AG10803 (cell line): ENCODE measurements at regions not wholly inside any gene's neighbourhood (a gene's known extent, or its start where the extent isn't known, plus 50 kb on each side); places are given as distances from the start of the nearest gene placed in this dataset.

Experiments
- DNase-seq: peaks from one replicate; pipeline ENCODE4 v3.0.0; 2010; ENCODE audit warnings: low read depth
- H3K4me3 ChIP-seq: 2 replicates; pipeline ENCODE4 v1.5.1; 2011; ENCODE audit warnings: mild to moderate bottlenecking, low read length, control low read depth
- TF ChIP-seq, protein P1 (sequence below): conservative IDR thresholded peaks from 2 replicates; pipeline ENCODE4 v1.5.1; 2011; ENCODE audit warnings: mild to moderate bottlenecking, low read length, control low read depth, inconsistent platforms

DNA sequence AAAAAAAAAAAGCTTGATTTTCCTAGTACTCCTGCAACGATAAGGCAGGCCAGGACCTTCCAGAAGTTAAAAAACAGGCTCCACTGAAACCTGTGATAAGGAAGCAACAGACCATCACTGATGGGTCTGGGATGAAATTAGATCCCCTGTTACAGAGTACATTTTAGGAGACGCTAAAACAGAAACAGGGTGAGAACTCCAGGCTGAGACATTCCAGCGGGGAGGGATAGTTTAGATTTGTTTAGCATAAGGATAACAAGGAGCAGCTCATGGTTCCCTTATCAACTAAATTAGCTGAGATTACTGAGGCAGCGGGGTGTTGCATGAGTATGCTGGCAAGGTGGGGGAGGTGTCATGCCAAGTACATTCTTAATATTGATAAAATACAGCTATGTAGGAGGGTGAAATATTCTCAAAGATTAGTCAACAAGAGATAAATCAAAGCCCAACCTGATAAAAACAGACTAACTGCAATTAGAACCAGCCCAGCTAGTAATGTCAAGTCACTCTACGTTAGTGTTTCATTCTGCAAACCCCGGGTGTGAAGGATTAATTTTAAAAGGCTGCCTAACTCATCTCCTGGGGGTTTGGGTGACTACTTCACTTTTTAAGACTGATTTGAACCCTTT is 75.0 kb upstream of the BZW1 start:
- no peak overlapping the region for H3K4me3 ChIP-seq
- no peak for DNase-seq
- TF ChIP-seq, protein P1, sequence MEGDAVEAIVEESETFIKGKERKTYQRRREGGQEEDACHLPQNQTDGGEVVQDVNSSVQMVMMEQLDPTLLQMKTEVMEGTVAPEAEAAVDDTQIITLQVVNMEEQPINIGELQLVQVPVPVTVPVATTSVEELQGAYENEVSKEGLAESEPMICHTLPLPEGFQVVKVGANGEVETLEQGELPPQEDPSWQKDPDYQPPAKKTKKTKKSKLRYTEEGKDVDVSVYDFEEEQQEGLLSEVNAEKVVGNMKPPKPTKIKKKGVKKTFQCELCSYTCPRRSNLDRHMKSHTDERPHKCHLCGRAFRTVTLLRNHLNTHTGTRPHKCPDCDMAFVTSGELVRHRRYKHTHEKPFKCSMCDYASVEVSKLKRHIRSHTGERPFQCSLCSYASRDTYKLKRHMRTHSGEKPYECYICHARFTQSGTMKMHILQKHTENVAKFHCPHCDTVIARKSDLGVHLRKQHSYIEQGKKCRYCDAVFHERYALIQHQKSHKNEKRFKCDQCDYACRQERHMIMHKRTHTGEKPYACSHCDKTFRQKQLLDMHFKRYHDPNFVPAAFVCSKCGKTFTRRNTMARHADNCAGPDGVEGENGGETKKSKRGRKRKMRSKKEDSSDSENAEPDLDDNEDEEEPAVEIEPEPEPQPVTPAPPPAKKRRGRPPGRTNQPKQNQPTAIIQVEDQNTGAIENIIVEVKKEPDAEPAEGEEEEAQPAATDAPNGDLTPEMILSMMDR = no peak

DNA sequence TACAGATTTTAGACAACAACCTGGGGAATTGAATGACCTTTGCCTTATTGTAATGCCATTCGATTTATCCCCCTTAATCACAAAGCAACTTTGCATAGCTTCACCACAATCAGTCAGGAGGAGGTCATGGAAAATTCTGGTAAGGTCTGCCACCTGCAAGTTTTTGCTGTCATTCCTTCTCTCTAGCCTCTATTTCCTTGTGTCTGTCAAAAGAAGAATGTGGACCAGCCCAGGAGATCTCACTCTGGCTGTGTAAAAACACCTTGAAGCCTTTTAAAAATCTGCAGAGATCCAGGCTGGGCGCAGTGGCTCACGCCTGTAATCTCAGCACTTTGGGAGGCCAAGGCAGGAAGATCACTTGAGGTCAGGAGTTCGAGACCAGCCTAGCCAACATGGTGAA is 74.1 kb upstream of the BZW1 start:
- no peak overlapping the region for H3K4me3 ChIP-seq
- no peak for DNase-seq
- TF ChIP-seq, protein P1 = no peak

DNA sequence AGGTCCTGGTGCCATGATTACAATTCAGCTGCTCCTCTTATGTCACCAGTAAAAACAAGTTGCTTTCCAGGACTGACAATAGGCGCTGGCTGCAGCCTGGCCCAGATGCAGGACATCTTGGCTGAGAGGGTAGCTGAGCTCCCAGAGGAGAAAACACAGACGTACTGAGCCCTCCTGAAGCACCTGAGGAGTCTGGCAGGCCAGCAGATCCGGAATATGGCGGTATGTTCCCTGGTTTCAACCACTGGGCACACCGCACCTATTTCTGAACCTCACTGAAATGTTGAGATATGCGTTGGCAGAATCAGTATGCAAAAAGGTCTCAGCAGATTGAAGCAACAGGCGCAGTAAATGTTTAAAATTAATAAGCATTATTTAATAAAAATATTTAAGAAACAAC is 73.1 kb upstream of the BZW1 start:
- H3K4me3 ChIP-seq = no peak overlapping the region
- no peak for DNase-seq
- TF ChIP-seq, protein P1 = no peak

DNA sequence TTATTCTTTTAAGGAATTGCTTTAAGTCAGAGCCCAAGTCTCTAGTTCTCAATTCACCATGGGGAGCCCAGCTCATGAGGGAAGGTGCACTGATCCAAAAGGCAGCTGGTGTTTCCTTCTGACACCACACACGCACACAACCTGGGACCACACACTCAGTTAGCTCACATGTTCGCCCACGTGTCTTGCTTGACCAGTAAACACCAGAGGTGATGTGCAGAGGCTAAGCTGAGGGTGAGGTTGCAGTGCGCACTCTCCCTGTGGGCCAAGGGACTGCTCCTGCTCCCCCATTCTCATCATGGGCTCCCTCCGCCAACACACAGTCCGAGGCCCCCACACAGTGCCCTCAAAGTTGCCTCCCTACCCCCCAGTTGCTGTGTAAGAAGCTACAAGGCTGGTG is 70.8 kb upstream of the BZW1 start:
- no peak overlapping the region for H3K4me3 ChIP-seq
- TF ChIP-seq, protein P1 = no peak
- no peak for DNase-seq

DNA sequence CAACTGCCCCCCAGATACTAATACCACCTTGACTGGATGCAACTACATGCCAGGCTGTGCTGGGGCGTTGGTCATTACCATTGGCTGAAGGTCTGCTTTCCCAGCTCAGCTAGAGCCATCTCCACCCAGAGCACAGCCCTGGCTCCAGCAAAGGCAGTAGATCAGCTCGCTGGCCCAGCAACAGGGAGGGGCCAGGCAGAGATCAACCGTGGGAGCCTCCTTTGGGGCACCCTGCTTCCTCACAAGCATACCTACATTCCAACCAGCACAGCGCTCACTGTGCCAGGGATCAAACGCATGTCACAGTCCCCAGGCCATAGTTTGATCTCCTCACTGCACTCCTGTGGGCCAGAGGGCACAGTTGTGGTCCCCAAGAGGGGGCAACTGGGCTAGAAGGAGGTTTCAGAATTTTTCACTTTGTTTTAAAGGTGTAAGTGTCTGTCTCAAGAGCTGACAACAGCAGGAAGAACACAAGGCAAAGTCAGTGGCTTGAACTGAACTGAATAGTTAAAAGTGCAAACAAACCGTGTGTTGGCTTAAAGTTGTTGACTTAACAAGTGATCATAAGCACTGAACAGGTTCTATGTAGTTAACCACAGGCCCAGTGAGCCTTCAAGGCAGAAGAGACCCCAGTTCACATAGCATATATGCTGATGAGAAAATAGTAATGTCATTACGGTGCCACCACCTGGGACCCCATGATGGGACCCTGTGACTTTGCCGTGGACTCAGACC is 70.1 kb upstream of the BZW1 start:
- peak; percentile 9 for DNase-seq
- TF ChIP-seq, protein P1 = no peak
- H3K4me3 ChIP-seq = no peak overlapping the region

DNA sequence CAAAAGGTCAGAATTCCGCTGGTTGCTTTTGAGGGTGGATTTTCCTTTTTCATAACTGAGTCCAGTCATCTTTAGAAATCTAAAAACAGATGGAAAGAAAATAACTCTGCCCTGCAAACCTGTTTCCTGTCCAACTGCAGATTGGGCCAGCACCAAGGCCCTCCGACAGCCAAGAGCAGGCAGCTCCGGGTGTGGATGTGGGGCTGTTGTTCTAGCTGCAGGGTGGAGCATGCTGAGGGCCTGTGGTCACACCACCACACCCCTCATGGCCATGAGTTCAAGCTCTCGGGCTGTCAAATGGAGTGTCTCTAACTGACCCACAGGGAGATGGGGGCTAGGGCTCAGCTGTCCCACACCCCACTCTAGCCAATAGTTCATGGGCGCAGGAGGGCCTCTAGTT is 69.3 kb upstream of the BZW1 start:
- TF ChIP-seq, protein P1 = no peak
- peak; percentile 81 for DNase-seq
- H3K4me3 ChIP-seq = no peak overlapping the region
